HUES48 (cell line): ENCODE measurements at regions not wholly inside any gene's neighbourhood (a gene's known extent, or its start where the extent isn't known, plus 50 kb on each side); places are given as distances from the start of the nearest gene placed in this dataset.

ENCODE experiments used
- H3K27ac ChIP-seq: one replicate; pipeline ENCODE4 v1.7.0; 2013; ENCODE audit warnings: low read depth, low read length, inconsistent platforms
- H3K27me3 ChIP-seq: 2 replicates; pipeline ENCODE4 v1.6.1; 2013; ENCODE audit warnings: mild to moderate bottlenecking, low read length; ENCODE audit not compliant: control insufficient read depth, insufficient read depth
- H3K36me3 ChIP-seq: 2 replicates; pipeline ENCODE4 v1.6.1; 2013; ENCODE audit warnings: low read length; ENCODE audit not compliant: control insufficient read depth, insufficient read depth
- H3K4me1 ChIP-seq: 2 replicates; pipeline ENCODE4 v1.6.1; 2013; ENCODE audit warnings: mild to moderate bottlenecking, low read length; ENCODE audit not compliant: control insufficient read depth, insufficient read depth
- H3K4me3 ChIP-seq: 2 replicates; pipeline ENCODE4 v1.5.1; 2013; ENCODE audit warnings: mild to moderate bottlenecking, low read depth, low read length
- H3K9ac ChIP-seq: 2 replicates; pipeline ENCODE4 v1.6.1; 2013; ENCODE audit warnings: mild to moderate bottlenecking, low read depth, low read length, moderate library complexity
- H3K9me3 ChIP-seq: 2 replicates; pipeline ENCODE4 v1.6.1; 2013; ENCODE audit warnings: low read length; ENCODE audit not compliant: control insufficient read depth, insufficient read depth

DNA sequence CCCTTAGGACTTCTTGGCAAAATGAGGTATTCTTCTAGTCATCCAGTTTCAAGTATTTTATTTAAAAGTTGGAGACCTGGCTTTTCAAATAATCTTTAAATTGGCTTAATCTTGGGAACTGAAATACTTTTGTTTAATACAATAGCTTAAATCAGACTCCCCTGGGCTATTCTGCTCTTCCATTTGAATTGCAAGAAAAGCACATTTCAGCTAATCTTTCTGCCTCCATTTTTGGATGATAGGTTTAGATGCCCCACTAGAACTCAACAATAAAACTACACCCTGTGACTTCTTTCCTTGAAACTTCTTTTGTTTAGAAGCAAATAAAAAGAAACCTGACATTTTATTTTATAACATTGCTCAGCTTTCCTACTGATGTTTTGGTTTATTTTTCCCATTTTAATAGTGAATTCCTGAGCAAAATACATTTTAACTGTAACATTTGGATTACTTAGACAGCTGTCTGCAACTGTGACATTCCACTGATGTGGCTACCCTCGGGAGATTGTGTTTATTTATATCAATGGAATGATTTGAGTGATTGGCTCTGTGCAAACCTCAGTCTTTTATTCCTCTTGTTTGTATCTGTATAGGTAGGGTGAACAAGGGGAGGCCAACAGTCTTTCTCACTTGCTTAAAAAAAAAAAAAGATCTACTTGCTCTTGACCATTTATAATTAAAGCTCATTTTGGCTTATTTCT, 1045.8 kb upstream of the CNTN5 start:
- no peak overlapping the region for H3K4me3 ChIP-seq
- H3K9ac ChIP-seq = no peak overlapping the region
- no peak overlapping the region for H3K27ac ChIP-seq
- H3K4me1 ChIP-seq = peaks cover 14% of the 10 kb centered on the region
- H3K27me3 ChIP-seq = no peaks in the 10 kb centered on the region
- no peaks in the 10 kb centered on the region for H3K36me3 ChIP-seq
- H3K9me3 ChIP-seq = no peaks in the 10 kb centered on the region

- Histone ChIP-seq H3K27me3 (no peaks in the 10 kb centered on the region), H3K36me3 (no peaks in the 10 kb centered on the region), H3K27ac (no peak overlapping the region), H3K9me3 (no peaks in the 10 kb centered on the region), H3K4me3 (no peak overlapping the region), H3K9ac (no peak overlapping the region), H3K4me1 (peaks cover 14% of the 10 kb centered on the region)
These were observed 1043.0 kb upstream of the CNTN5 start for GRCh38 chr11:97977726-97978125.

GRCh38 chr11:97979741-97980140, 1041.0 kb upstream of the CNTN5 start:
- H3K4me1 ChIP-seq = peaks cover 5% of the 10 kb centered on the region
- H3K36me3 ChIP-seq = no peaks in the 10 kb centered on the region
- no peak overlapping the region for H3K4me3 ChIP-seq
- no peak overlapping the region for H3K27ac ChIP-seq
- H3K9ac ChIP-seq = no peak overlapping the region
- H3K27me3 ChIP-seq = no peaks in the 10 kb centered on the region
- H3K9me3 ChIP-seq = no peaks in the 10 kb centered on the region

- H3K4me1 ChIP-seq = no peaks in the 10 kb centered on the region
- no peak overlapping the region for H3K9ac ChIP-seq
- no peak overlapping the region for H3K4me3 ChIP-seq
- no peak overlapping the region for H3K27ac ChIP-seq
- H3K9me3 ChIP-seq = no peaks in the 10 kb centered on the region
- H3K27me3 ChIP-seq = no peaks in the 10 kb centered on the region
- no peaks in the 10 kb centered on the region for H3K36me3 ChIP-seq
These were observed 1038.2 kb upstream of the CNTN5 start for GRCh38 chr11:97982512-97982911.

GRCh38 chr11:97989121-97989520, 1031.6 kb upstream of the CNTN5 start:
- Histone ChIP-seq H3K4me3 (no peak overlapping the region), H3K27ac (no peak overlapping the region), H3K36me3 (no peaks in the 10 kb centered on the region), H3K9ac (no peak overlapping the region), H3K4me1 (no peaks in the 10 kb centered on the region), H3K27me3 (no peaks in the 10 kb centered on the region), H3K9me3 (no peaks in the 10 kb centered on the region)

GRCh38 chr11:97990162-97990920, 1030.4 kb upstream of the CNTN5 start:
- no peak overlapping the region for H3K4me3 ChIP-seq
- H3K4me1 ChIP-seq = peaks cover 4% of the 10 kb centered on the region
- H3K9me3 ChIP-seq = no peaks in the 10 kb centered on the region
- H3K27ac ChIP-seq = no peak overlapping the region
- no peaks in the 10 kb centered on the region for H3K27me3 ChIP-seq
- no peak overlapping the region for H3K9ac ChIP-seq
- H3K36me3 ChIP-seq = no peaks in the 10 kb centered on the region

- Histone ChIP-seq H3K36me3 (no peaks in the 10 kb centered on the region), H3K4me1 (peaks cover 13% of the 10 kb centered on the region), H3K9ac (no peak overlapping the region), H3K27ac (no peak overlapping the region), H3K4me3 (no peak overlapping the region), H3K27me3 (no peaks in the 10 kb centered on the region), H3K9me3 (no peaks in the 10 kb centered on the region)
These were observed 1027.2 kb upstream of the CNTN5 start for GRCh38 chr11:97993562-97993961.

- H3K9me3 ChIP-seq = no peaks in the 10 kb centered on the region
- peaks cover 13% of the 10 kb centered on the region for H3K4me1 ChIP-seq
- H3K4me3 ChIP-seq = no peak overlapping the region
- H3K27me3 ChIP-seq = no peaks in the 10 kb centered on the region
- peak overlapping the region; percentile 58 for H3K27ac ChIP-seq
- no peaks in the 10 kb centered on the region for H3K36me3 ChIP-seq
- no peak overlapping the region for H3K9ac ChIP-seq
These were observed 1024.9 kb upstream of the CNTN5 start for GRCh38 chr11:97995874-97996273.

- Histone ChIP-seq H3K36me3 (no peaks in the 10 kb centered on the region), H3K9me3 (no peaks in the 10 kb centered on the region), H3K9ac (no peak overlapping the region), H3K27ac (no peak overlapping the region), H3K4me1 (peaks cover 13% of the 10 kb centered on the region), H3K4me3 (no peak overlapping the region), H3K27me3 (no peaks in the 10 kb centered on the region)
These were observed 1024.0 kb upstream of the CNTN5 start for GRCh38 chr11:97996762-97997161.

GRCh38 chr11:98003606-98004371, 1017.0 kb upstream of the CNTN5 start:
- H3K27ac ChIP-seq = no peak overlapping the region
- H3K4me3 ChIP-seq = no peak overlapping the region
- no peaks in the 10 kb centered on the region for H3K4me1 ChIP-seq
- no peaks in the 10 kb centered on the region for H3K9me3 ChIP-seq
- no peaks in the 10 kb centered on the region for H3K36me3 ChIP-seq
- H3K9ac ChIP-seq = no peak overlapping the region
- no peaks in the 10 kb centered on the region for H3K27me3 ChIP-seq

DNA sequence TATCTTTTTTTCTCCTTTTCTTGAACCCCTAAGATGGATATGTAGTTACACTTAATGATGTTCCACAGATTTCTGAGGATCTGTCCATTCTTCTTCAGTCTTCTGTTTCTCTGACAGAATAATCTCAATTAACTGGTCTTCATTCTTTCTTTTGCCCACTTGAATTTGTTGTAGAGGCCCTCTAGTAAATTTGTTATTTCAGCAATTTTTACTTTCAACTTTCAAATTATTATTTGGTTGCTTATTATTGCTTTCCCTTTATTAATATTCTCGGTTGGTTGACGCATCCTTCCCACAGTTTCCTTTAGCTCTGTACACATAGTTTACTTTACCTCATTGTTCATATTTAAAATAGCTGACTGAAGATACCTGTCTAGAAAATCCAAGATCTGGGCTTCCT, 1013.7 kb upstream of the CNTN5 start:
- Histone ChIP-seq H3K36me3 (no peaks in the 10 kb centered on the region), H3K27ac (no peak overlapping the region), H3K27me3 (no peaks in the 10 kb centered on the region), H3K4me1 (no peaks in the 10 kb centered on the region), H3K9me3 (peaks cover 6% of the 10 kb centered on the region; the same call in 1 of the 2 replicates), H3K9ac (no peak overlapping the region), H3K4me3 (no peak overlapping the region)
